ENCODE measurements at regions not wholly inside any gene's neighbourhood (a gene's known extent, or its start where the extent isn't known, plus 50 kb on each side); places are given as distances from the start of the nearest gene placed in this dataset.

GRCh38 chr13:74770361-74770760, 636.2 kb upstream of the KLF12 start:
- TF ChIP-seq CTCF (IDR thresholded peaks at IDR 0.05; ENCODE audit: low read length) (no peak), EZH2 (IDR thresholded peaks at IDR 0.05; ENCODE audit: borderline replicate concordance, low read length) (no peak)

All from OCI-LY1 (cell line).